HEK293 (cell line): ENCODE measurements at regions not wholly inside any gene's neighbourhood (a gene's known extent, or its start where the extent isn't known, plus 50 kb on each side); places are given as distances from the start of the nearest gene placed in this dataset.

Experiments
- CTCF ChIA-PET: fragments of 350-600 bp; formaldehyde crosslinking; extraction: SDS; loops from one replicate; lab custom pipeline; 2021; ENCODE audit warnings: antibody characterized with exemption; lab: Yijun Ruan, JAX
- POLR2A ChIA-PET: fragments of 300-600 bp; formaldehyde crosslinking; extraction: SDS; loops from one replicate; lab custom pipeline; 2020; ENCODE audit warnings: antibody characterized with exemption, inconsistent platforms; lab: Yijun Ruan, JAX
- H3K27ac ChIP-seq: fragments of 200-500 bp; sonication (Bioruptor generic); 2 replicates; pipeline ENCODE4 v1.5.1; 2014; ENCODE audit warnings: low read depth, low read length, control low read depth, inconsistent platforms; ENCODE audit errors: extremely low read depth
- H3K36me3 ChIP-seq, 2 experiments: fragments of 200-500 bp in 1 of 2; sonication (Bioruptor generic) in 1 of 2; 1 replicate in 1 of 2; 2 replicates in 1 of 2; pipeline ENCODE4 v1.5.1; 2014 to 2017; ENCODE audit warnings: inconsistent platforms in 2 of 2, low read length in 2 of 2; ENCODE audit not compliant: control insufficient read depth in 2 of 2, insufficient read depth in 1 of 2
- H3K4me1 ChIP-seq: fragments of 200-500 bp; sonication (Bioruptor generic); 2 replicates; pipeline ENCODE4 v1.5.1; 2014; ENCODE audit warnings: mild to moderate bottlenecking, low read length, inconsistent platforms; ENCODE audit not compliant: control insufficient read depth, insufficient read depth
- H3K4me3 ChIP-seq: 2 replicates; pipeline ENCODE4 v1.5.1; 2011; ENCODE audit warnings: low read depth, mild to moderate bottlenecking, control low read depth, low read length, moderate library complexity
- H3K9me3 ChIP-seq: fragments of 200-500 bp; sonication (Bioruptor generic); 2 replicates; pipeline ENCODE4 v1.5.1; 2014; ENCODE audit warnings: low read depth, low read length, inconsistent platforms; ENCODE audit not compliant: control insufficient read depth, insufficient read depth
- BCL11A ChIP-seq: fragments of 450-650 bp; formaldehyde crosslinking; IDR thresholded peaks from 2 replicates; pipeline ENCODE4 v1.5.1; 2016; ENCODE audit warnings: low read depth, missing biosample characterization, missing genetic modification characterization
- MEIS1 ChIP-seq: sonication (generic); formaldehyde crosslinking; IDR thresholded peaks from 2 replicates; pipeline ENCODE4 v1.8.1; 2022; ENCODE audit warnings: missing genetic modification reagents, mild to moderate bottlenecking, borderline replicate concordance
- SALL2 ChIP-seq: fragments of 450-650 bp; formaldehyde crosslinking; IDR thresholded peaks from 2 replicates; pipeline ENCODE4 v1.5.0; 2017; ENCODE audit warnings: missing biosample characterization, mild to moderate bottlenecking, missing genetic modification characterization, borderline replicate concordance
- WT1 ChIP-seq: fragments of 450-650 bp; formaldehyde crosslinking; IDR thresholded peaks from 2 replicates; pipeline ENCODE4 v1.5.1; 2016; ENCODE audit warnings: missing biosample characterization, missing genetic modification characterization
- ZNF112 ChIP-seq: fragments of 450-650 bp; formaldehyde crosslinking; IDR thresholded peaks from 2 replicates; pipeline ENCODE4 v1.5.0; 2017; ENCODE audit warnings: missing biosample characterization, missing genetic modification characterization
- ZNF114 ChIP-seq: fragments of 450-650 bp; formaldehyde crosslinking; IDR thresholded peaks from 2 replicates; pipeline ENCODE4 v1.5.0; 2017; ENCODE audit warnings: missing biosample characterization, missing genetic modification characterization
- ZNF133 ChIP-seq: fragments of 450-650 bp; formaldehyde crosslinking; IDR thresholded peaks from 2 replicates; pipeline ENCODE4 v1.5.1; 2016; ENCODE audit warnings: missing biosample characterization, missing genetic modification characterization
- ZNF23 ChIP-seq: fragments of 450-650 bp; formaldehyde crosslinking; IDR thresholded peaks from 2 replicates; pipeline ENCODE4 v1.5.1; 2016; ENCODE audit warnings: missing biosample characterization, missing genetic modification characterization, borderline replicate concordance
- ZNF266 ChIP-seq: fragments of 450-650 bp; formaldehyde crosslinking; IDR thresholded peaks from 2 replicates; pipeline ENCODE4 v1.5.1; 2016; ENCODE audit warnings: missing biosample characterization, missing genetic modification characterization, low read depth
- ZNF274 ChIP-seq, 2 experiments: fragments of 200-500 bp in 1 of 2; fragments of 450-650 bp in 1 of 2; sonication (Bioruptor generic) in 1 of 2; formaldehyde crosslinking in 1 of 2; IDR thresholded peaks; 2 replicates each; pipeline versions ENCODE4 v1.5.1 to v1.6.1; 2014 to 2016; ENCODE audit warnings: borderline replicate concordance in 1 of 2, inconsistent platforms in 1 of 2, low read length in 1 of 2, missing biosample characterization in 1 of 2, missing genetic modification characterization in 1 of 2
- ZNF335 ChIP-seq: fragments of 450-650 bp; formaldehyde crosslinking; conservative IDR thresholded peaks from 2 replicates; pipeline ENCODE4 v1.5.1; 2016; ENCODE audit warnings: missing biosample characterization, missing genetic modification characterization
- ZNF341 ChIP-seq: fragments of 450-650 bp; formaldehyde crosslinking; IDR thresholded peaks from 2 replicates; pipeline ENCODE4; 2016; ENCODE audit warnings: low read depth, missing biosample characterization, missing genetic modification characterization
- ZNF350 ChIP-seq: fragments of 450-650 bp; formaldehyde crosslinking; IDR thresholded peaks from 2 replicates; pipeline ENCODE4 v1.5.0; 2017; ENCODE audit warnings: missing biosample characterization, mild to moderate bottlenecking, missing genetic modification characterization
- ZNF654 ChIP-seq: fragments of 450-650 bp; formaldehyde crosslinking; IDR thresholded peaks from 2 replicates; pipeline ENCODE4 v1.5.1; 2016; ENCODE audit warnings: low read depth, missing biosample characterization, missing genetic modification characterization
- ZNF670 ChIP-seq: fragments of 450-650 bp; formaldehyde crosslinking; IDR thresholded peaks from 2 replicates; pipeline ENCODE4 v1.5.1; 2016; ENCODE audit warnings: missing biosample characterization, missing genetic modification characterization, low read depth
- ZNF777 ChIP-seq: fragments of 450-650 bp; formaldehyde crosslinking; IDR thresholded peaks from 2 replicates; pipeline ENCODE4 v1.5.1; 2017; ENCODE audit warnings: missing biosample characterization, missing genetic modification characterization, borderline replicate concordance
- TF ChIP-seq, protein P1 (sequence below): fragments of 450-650 bp; formaldehyde crosslinking; IDR thresholded peaks from 2 replicates; pipeline ENCODE4 v1.5.1; 2016; ENCODE audit warnings: missing biosample characterization, missing genetic modification characterization
- TF ChIP-seq, protein P2 (sequence below): fragments of 450-650 bp; formaldehyde crosslinking; IDR thresholded peaks from 2 replicates; pipeline ENCODE4 v1.5.1; 2016; ENCODE audit warnings: missing biosample characterization, missing genetic modification characterization
- TF ChIP-seq, protein P3 (sequence below): fragments of 450-650 bp; formaldehyde crosslinking; IDR thresholded peaks from 2 replicates; pipeline ENCODE4 v1.5.1; 2016; ENCODE audit warnings: missing biosample characterization, missing genetic modification characterization, borderline replicate concordance
- TF ChIP-seq, protein P4 (sequence below): fragments of 450-650 bp; formaldehyde crosslinking; conservative IDR thresholded peaks from 2 replicates; pipeline ENCODE4 v1.5.1; 2016; ENCODE audit warnings: low read depth, missing biosample characterization, missing genetic modification characterization

DNA sequence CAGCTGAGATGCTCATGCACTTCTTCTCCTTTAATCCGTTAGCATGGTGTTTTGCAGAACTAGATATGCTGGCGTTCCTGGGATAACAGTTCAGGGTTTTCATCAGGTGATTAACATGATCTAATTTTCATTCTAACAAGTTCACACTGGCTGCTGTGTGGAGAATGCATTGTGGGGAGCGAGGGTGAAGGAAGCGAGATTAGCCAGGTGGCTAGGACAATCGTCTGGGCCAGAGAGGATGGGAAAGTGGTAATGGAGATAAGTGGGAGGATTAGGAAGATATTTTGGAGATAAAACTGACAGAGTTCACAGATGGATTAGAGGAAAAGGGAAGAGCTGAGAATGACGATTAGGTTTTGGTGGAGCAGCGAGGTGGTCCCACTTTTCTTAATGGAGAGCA is 138.1 kb upstream of the MAGI3 start:
- POLR2A ChIA-PET: no interaction called here
- Histone ChIP-seq H3K27ac (no peak overlapping the region), H3K4me1 (peaks cover 3% of the 10 kb centered on the region; the same call in 1 of the 2 replicates), H3K9me3 (no peaks in the 10 kb centered on the region), H3K4me3 (no peak overlapping the region), H3K36me3 (no peaks in the 10 kb centered on the region)
- CTCF ChIA-PET: no interaction called here
- TF ChIP-seq, protein P1, sequence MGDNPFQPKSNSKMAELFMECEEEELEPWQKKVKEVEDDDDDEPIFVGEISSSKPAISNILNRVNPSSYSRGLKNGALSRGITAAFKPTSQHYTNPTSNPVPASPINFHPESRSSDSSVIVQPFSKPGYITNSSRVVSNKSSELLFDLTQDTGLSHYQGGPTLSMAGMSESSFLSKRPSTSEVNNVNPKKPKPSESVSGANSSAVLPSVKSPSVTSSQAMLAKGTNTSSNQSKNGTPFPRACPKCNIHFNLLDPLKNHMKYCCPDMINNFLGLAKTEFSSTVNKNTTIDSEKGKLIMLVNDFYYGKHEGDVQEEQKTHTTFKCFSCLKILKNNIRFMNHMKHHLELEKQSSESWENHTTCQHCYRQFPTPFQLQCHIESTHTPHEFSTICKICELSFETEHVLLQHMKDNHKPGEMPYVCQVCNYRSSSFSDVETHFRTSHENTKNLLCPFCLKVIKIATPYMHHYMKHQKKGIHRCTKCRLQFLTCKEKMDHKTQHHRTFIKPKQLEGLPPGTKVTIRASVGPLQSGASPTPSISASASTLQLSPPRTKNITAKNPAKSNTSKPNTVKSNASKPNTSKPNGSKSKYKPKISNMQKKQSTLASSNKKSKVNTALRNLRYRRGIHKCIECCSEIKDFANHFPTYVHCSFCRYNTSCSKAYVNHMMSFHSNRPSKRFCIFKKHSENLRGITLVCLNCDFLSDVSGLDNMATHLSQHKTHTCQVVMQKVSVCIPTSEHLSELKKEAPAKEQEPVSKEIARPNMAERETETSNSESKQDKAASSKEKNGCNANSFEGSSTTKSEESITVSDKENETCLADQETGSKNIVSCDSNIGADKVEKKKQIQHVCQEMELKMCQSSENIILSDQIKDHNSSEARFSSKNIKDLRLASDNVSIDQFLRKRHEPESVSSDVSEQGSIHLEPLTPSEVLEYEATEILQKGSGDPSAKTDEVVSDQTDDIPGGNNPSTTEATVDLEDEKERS (tag by site-specific recombination): no peak
- TF ChIP-seq BCL11A (no peak), ZNF341 (tag by site-specific recombination) (no peak), ZNF112 (tag by site-specific recombination) (no peak), ZNF654 (tag by site-specific recombination) (no peak), ZNF133 (no peak), ZNF274 (IDR thresholded peaks at IDR 0.05; ENCODE audit: low read length) (no peak), ZNF274 (tag by site-specific recombination; IDR thresholded peaks at IDR 0.05; ENCODE audit: borderline replicate concordance) (no peak), ZNF23 (tag by site-specific recombination) (no peak), MEIS1 (CRISPR knock-in tag) (no peak), ZNF670 (no peak), ZNF335 (tag by site-specific recombination) (no peak), WT1 (tag by site-specific recombination) (no peak), ZNF777 (tag by site-specific recombination) (no peak), ZNF350 (no peak), ZNF266 (tag by site-specific recombination) (no peak), SALL2 (tag by site-specific recombination) (no peak), ZNF114 (tag by site-specific recombination) (no peak)
- TF ChIP-seq, protein P2, sequence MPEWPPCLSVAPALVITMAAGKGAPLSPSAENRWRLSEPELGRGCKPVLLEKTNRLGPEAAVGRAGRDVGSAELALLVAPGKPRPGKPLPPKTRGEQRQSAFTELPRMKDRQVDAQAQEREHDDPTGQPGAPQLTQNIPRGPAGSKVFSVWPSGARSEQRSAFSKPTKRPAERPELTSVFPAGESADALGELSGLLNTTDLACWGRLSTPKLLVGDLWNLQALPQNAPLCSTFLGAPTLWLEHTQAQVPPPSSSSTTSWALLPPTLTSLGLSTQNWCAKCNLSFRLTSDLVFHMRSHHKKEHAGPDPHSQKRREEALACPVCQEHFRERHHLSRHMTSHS (tag by site-specific recombination): no peak
- TF ChIP-seq, protein P3, sequence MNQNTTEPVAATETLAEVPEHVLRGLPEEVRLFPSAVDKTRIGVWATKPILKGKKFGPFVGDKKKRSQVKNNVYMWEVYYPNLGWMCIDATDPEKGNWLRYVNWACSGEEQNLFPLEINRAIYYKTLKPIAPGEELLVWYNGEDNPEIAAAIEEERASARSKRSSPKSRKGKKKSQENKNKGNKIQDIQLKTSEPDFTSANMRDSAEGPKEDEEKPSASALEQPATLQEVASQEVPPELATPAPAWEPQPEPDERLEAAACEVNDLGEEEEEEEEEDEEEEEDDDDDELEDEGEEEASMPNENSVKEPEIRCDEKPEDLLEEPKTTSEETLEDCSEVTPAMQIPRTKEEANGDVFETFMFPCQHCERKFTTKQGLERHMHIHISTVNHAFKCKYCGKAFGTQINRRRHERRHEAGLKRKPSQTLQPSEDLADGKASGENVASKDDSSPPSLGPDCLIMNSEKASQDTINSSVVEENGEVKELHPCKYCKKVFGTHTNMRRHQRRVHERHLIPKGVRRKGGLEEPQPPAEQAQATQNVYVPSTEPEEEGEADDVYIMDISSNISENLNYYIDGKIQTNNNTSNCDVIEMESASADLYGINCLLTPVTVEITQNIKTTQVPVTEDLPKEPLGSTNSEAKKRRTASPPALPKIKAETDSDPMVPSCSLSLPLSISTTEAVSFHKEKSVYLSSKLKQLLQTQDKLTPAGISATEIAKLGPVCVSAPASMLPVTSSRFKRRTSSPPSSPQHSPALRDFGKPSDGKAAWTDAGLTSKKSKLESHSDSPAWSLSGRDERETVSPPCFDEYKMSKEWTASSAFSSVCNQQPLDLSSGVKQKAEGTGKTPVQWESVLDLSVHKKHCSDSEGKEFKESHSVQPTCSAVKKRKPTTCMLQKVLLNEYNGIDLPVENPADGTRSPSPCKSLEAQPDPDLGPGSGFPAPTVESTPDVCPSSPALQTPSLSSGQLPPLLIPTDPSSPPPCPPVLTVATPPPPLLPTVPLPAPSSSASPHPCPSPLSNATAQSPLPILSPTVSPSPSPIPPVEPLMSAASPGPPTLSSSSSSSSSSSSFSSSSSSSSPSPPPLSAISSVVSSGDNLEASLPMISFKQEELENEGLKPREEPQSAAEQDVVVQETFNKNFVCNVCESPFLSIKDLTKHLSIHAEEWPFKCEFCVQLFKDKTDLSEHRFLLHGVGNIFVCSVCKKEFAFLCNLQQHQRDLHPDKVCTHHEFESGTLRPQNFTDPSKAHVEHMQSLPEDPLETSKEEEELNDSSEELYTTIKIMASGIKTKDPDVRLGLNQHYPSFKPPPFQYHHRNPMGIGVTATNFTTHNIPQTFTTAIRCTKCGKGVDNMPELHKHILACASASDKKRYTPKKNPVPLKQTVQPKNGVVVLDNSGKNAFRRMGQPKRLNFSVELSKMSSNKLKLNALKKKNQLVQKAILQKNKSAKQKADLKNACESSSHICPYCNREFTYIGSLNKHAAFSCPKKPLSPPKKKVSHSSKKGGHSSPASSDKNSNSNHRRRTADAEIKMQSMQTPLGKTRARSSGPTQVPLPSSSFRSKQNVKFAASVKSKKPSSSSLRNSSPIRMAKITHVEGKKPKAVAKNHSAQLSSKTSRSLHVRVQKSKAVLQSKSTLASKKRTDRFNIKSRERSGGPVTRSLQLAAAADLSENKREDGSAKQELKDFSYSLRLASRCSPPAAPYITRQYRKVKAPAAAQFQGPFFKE: no peak
- TF ChIP-seq, protein P4, sequence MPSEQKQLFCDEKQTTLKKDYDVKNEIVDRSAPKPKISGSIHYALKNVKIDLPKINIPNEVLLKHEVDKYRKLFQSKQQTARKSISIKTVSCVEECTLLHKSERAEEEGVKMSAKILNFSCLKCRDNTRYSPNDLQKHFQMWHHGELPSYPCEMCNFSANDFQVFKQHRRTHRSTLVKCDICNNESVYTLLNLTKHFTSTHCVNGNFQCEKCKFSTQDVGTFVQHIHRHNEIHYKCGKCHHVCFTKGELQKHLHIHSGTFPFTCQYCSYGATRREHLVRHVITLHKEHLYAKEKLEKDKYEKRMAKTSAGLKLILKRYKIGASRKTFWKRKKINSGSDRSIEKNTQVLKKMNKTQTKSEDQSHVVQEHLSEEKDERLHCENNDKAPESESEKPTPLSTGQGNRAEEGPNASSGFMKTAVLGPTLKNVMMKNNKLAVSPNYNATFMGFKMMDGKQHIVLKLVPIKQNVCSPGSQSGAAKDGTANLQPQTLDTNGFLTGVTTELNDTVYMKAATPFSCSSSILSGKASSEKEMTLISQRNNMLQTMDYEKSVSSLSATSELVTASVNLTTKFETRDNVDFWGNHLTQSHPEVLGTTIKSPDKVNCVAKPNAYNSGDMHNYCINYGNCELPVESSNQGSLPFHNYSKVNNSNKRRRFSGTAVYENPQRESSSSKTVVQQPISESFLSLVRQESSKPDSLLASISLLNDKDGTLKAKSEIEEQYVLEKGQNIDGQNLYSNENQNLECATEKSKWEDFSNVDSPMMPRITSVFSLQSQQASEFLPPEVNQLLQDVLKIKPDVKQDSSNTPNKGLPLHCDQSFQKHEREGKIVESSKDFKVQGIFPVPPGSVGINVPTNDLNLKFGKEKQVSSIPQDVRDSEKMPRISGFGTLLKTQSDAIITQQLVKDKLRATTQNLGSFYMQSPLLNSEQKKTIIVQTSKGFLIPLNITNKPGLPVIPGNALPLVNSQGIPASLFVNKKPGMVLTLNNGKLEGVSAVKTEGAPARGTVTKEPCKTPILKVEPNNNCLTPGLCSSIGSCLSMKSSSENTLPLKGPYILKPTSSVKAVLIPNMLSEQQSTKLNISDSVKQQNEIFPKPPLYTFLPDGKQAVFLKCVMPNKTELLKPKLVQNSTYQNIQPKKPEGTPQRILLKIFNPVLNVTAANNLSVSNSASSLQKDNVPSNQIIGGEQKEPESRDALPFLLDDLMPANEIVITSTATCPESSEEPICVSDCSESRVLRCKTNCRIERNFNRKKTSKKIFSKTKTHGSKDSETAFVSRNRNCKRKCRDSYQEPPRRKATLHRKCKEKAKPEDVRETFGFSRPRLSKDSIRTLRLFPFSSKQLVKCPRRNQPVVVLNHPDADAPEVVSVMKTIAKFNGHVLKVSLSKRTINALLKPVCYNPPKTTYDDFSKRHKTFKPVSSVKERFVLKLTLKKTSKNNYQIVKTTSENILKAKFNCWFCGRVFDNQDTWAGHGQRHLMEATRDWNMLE (tag by site-specific recombination): no peak
